Endometrial microvascular endothelial cells (primary cell): ENCODE measurements at regions not wholly inside any gene's neighbourhood (a gene's known extent, or its start where the extent isn't known, plus 50 kb on each side); places are given as distances from the start of the nearest gene placed in this dataset.

Experiments
- in situ Hi-C: cut with HindIII; loops from 2 replicates; pipeline ENCODE4 v1.10.0; 2017; ENCODE audit warnings: low sequenced_read_pairs, low pct_unique_long_range_greater_than_20kb; ENCODE audit errors: inconsistent ontology term

DNA sequence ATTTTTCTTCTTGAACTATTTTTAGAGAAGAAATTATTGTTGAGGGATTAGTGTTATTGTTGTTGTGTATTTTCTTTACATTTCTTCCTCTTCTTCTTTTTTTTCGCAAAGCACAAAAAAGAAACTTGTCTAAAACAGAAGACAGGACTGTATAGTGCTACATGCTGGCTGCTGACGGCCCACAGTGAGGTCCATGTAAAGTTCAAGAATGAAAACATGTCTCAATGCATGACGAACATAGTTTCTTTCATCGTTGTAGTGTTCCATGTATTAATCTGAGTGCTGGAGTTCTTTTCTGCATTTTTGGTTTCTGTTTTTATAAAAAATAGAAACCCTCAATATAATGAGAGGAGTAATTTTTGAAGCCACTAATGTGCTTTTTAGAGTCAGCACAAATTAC lies 462.9 kb upstream of the MARCKS start:
- in situ Hi-C loops = no loop called here

DNA sequence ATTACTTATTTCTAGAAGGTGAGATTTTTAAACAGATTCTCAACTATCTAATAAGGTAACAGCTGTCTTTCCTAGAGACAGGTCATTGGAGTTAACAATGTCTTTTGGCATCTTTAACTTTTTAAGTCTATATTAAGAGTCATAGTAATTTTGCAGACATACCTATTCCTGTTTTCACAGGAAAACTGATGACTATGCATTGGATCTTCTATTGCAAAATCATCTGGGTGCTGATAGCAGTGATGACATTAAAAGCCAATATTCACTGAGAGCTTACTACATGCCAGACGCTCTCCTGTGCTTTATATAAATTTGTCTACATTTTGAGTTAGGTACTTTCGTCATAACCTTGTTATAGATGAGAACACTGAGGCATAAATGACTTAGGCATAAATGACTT lies 462.4 kb upstream of the MARCKS start:
- in situ Hi-C loops = no loop called here

DNA sequence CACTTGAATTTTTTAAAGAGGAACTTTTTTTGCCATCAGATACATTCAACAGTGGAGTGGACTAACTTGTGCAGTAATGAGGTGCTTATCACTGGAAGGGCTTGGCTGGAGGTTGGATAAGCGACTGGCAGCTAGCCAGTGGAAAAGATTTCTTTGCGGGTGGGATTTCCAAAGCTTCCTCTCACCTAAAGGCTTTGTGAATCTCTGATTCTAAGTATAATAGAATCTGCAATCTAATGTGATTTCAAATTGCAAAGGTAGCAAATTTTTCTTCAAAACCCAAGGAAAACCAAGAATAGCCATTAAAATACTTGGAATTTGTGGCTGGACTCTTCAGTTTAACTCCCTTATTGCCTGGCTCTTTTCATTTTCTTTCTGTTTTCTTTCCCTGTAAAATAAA lies 460.4 kb upstream of the MARCKS start:
- in situ Hi-C loops = no loop called here

DNA sequence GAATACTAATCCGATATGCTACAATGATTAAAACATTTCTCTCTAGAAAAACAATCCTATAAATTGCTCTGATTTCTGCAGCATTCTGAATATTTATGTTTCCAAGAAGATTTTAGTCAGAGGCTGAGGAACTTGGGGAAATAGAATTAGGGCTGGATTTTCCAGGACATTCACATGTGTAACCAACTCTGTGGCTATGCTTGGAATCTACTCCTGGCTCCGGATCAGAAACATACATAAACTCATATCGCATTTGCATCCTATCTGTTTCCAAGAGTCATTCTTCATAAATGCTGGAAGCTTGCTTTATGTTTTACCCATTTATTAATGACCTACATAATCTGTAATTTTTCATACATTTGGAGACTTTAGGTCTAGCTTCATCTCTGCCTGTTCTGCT lies 459.9 kb upstream of the MARCKS start:
- in situ Hi-C loops = no loop called here

DNA sequence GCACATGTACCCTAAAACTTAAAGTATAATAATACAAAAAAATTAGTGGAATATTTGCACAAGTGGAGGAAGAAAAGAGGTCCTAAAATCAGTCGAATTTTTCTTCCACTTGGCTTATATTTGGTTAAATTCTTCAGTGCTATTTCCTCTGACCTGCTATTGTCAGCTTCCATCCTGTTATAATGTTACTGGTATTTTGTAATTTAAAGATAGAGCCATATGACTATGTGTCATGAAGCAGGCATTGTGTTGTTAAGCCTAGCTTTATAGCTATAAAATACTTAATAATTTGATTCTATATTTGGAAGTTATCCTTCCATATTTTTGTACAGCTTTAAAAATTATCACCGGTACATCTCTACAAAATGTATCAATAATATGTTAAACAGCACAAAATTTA lies 455.9 kb upstream of the MARCKS start:
- in situ Hi-C loops = no loop called here

DNA sequence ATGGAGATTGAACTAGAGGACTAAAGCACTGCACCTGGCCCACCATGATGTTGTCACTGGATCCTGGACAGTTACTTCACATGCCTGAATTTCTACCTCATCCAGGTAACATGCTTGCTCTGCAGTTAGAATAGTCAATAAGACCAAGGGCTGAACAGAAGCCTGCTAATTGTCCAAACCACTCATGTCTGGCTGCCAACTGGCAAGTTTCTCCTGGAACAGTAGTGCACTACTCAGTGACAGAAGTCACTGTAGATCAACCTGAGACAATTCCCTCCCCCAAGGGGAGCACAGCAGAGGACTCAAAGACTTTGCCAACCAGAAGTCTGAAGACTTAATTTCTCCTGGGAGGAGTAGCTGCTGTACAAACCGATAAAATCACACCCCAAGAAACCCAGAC lies 454.6 kb upstream of the MARCKS start:
- in situ Hi-C loops = no loop called here

DNA sequence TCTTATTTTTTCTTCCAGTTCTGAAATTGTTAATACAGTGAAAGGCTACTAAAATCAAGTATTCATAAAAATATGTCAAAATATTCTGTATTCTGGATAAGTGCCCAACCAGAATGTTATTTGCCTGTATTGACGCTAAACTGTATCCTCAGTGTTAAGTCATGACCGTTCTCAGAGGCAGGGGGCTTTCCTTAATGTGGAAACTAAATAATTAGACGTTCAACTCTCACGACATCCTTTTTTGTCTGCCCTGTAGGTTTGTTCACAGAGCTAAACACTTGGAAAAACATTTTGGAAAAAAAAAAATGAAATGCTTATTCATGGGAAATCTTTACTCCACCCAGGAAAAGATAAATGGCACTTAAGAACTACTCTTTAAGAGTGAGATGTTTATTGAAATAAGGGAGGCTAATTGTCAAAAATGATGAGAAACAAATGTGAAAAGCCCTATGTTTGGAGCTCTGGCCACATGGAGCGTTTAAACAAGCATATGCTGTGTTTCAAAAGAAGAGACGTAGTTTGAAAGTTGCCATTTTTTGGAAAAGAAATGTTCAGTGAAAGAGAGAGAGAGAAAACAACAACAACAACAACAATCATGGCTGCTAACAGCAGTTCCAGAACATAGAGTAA lies 453.1 kb upstream of the MARCKS start:
- in situ Hi-C loops = no loop called here

DNA sequence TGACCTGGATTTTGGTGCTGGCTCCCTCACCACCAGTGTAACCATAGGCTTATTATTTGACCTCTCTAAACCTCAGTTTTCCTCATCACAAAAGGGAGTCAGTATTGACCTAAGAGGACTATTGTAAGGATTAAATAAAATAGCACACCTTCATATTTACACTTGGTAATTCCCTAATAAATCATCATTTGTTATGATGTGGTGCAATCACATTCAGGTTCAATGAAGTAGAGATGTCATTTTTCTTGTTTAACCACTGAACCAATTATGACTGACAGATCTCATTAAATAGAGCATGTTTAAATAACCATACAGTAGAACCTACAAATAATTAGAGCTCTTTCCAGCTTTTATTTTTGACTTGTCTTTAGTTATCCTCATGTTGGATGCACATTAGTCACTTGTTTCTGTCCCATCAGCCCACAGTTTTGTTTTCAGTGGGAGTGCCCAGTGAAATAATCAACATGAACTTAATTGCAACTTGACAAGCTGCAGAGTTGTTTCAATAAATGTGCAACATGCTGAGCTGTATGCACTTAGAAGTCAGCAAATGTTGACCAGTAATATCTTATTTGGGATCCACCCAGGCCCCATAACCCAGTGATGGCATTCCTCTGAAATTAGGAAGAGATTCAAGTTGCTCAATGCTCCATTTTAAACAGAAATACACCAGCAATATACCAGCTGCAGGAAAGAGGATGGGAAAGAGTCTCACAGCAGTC lies 451.7 kb upstream of the MARCKS start:
- in situ Hi-C loops = no loop called here

DNA sequence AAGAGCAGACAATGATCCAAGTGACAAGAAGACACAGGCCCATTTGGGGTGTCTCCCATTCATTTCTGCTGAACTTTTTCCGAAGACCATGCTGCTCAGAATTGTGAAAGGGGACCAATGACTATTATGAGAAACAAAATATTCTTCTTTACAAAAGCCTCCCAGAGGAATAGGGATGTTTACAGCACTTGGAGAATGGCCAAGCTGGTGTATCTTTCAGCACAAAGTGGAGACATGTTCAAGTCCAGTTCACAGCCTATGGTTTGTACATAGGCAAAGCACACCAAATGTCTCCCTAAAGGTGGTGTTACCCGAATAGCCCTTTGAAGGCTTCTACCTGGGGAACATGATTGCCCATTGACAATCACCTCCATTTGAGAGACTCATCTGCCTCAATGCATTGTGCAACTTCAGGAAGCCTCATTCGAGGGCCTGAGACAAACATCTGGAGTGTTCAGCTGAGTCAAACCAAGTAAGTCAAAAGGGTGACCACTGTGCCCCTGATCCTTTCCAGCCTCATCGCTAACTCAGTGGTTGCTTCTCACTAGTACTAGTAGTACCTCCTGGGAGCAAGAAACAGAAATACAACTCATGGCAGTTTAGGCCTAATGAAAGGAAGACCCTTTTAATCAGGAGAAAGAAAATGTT lies 451.0 kb upstream of the MARCKS start:
- in situ Hi-C loops = no loop called here

DNA sequence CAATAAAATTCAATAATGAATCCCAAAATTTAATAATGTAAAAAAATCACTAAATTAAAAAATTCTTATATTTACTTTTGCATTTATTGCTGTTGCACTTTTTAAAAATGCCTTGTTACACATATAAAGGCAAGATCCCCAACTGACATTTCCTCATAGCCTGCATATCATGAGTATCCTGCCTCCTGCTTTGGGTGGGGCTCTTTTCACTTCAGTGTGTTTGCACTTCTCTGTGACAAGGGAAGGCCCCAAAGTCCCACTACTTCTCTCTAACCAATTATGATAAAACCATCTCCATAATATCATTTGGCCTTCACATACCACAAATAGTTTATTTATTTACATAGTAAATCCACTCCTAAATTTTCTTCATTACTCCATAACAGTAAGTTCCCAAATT lies 446.1 kb upstream of the MARCKS start:
- in situ Hi-C loops = no loop called here

DNA sequence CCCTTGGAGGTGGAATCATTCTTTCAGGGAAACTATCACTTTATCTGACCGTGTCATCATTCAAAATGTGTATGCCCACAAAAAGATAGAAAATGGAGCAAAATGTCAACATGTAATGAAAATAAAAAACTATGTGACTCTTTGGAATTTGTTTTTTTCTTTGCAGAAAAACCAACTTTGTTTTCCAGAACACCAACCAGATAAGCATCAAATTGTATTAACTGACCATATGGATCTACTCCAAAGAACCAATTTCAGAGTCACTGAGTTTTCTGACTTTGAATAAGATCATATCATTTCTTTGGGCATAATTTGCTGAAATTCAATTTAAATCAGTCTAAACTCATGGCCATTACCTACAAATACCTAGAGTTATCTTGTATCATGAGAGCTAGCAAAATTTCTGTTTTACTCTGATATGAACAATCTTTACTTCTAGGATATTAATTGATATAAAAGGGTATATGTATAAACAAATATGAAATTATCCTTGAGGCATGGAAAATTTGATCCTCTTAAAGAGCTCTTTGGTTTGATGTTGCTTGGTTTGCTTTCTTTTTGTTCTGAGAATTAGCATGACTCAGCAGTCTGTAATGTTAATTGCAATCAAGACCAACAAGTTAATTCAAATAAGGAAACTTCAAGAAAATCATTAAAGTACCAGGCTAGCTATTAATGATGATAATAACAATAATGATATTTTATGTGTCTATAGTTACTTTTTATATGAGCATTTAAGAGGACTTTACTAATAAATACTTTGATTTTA lies 444.4 kb upstream of the MARCKS start:
- in situ Hi-C loops = no loop called here

DNA sequence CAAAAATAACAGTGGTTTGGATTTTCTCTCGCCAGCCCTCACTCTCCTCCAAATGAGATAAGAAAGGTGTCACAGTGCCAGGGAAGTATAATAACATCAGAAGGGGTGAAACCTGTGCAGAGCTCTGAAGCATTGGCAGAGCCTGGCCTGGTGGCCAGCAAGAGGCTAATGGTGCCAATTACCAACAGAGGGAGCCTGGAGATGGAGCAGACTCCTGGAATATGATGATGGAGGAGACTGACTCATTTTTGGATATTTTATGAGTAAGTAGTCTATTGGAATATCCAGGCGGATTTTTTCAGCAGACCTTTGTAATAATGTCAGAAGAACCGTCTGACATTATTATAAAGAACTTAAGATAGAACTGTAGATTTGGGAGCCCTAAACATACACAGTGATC lies 442.6 kb upstream of the MARCKS start:
- in situ Hi-C loops = no loop called here

DNA sequence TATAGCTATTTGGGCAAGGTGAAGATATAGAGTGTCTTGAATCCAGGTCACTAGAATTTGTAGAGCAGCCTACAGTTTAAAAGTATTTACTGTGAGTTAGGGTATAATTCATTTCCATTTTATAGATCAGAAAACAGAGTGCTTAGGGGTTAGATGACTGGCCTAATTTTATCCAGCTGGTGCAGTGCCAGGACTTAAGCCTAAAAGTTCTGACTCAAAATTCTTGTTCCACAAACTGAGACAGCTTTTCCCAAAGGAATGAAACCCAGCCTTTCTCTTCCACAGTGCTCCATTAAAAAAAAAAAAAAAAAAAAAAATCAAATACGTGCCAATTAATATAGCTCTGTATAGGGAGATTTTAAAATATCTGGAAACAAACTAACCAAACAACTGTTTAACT lies 441.0 kb upstream of the MARCKS start:
- in situ Hi-C loops = no loop called here

DNA sequence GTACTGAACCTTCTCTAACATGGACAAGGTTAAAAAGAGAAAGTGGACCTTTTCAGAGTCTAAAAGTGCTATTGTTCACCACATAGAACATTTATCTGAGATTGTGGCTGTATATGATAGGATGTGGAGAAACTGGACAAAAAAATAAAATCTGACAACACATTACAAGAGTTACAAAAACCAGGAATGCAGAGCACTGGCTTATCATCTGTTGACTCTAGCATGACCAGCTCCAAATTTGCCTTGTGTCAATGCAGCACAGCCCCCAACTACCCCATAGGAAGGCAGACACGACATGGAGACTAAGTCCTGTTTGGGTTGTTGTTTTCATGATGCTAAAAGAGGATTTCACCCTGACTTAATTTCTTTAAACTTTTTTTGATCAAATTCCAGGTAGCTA lies 436.9 kb upstream of the MARCKS start:
- in situ Hi-C loops = no loop called here

DNA sequence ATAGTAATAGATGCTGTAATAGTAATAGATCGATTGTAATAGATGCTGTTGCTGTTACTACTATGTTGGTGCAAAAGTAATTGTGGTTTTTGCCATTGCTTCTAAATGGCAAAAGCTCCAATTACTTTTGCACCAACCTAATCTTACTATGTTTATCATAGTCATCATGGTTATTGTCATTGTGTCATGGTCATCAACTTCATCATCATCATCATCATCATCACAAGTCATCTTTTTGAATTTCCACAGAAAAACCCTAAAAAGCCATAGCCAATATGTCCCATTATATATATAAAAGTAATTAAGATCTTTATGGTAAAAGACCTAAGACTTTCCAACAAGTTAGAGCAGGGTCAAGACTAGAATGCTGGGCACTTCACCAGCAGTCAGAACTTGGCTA lies 435.1 kb upstream of the MARCKS start:
- in situ Hi-C loops = no loop called here

DNA sequence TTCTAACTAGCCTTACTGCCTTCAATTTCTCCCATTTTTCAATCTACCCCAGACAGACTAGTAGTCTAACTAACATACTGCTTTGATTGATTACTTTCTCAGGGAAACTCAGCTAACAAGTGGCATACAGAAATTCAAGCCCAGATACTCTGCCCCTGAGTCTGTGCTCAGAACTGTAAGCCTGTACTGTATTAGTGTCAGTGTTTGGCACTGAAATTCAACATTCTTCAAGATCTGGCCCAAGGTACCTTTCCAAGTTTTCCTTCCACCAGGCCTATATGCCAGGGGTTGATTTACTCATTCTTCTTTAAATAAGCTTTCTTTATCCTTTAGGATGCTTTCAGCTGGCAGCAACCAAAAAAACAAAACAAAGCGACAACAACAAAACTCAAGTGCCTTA lies 433.2 kb upstream of the MARCKS start:
- in situ Hi-C loops = no loop called here

DNA sequence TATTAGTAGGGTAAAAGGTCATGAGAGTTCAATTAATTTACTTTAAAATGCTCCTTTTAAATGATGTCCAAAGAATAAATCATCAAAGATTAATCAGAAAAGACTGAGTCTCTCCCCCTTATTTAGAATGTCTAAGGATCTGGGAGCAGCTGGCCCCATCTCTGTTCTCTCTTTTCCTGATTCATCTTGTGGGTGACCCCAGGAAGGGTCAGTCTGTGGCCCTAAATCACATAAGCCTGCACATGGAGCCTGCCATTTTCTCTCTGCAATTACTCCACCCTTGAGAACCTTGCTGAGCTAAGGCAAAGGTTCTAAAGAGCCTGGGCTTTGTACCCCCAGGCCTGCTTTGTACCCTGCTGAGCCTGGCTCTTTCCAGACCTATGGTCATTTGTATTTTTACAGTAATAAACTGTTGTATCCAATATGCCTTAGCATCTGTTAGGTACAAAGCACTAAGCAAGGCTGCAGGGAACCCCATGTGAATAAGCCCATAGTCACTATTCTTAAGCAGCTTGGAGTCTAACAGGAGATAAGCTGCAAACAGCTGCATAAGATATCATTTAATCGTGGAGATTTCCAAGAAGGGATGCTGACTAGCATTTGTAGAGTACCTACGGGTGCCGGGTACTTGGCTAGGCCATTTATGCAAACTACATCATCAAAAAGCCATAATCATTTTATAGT lies 431.0 kb upstream of the MARCKS start:
- in situ Hi-C loops = no loop called here

DNA sequence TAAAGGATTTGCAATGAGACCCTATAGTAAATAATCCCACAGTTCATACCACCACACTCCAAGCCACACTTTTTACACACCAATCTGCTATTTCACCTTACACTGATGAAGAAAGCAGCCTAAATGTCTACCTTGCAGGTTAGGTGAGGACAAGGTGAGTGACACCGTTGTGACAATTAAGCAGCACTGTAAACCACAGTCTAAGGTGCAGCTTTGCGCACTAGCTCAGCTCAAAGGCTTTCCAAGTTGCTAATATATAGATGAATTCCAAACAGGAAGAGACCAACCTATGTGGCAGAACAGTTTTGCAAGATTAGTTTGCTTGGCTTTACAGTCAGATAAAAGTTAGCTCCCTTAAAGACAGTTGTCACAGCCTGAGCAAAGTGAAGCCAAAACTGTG lies 429.5 kb upstream of the MARCKS start:
- in situ Hi-C loops = no loop called here

DNA sequence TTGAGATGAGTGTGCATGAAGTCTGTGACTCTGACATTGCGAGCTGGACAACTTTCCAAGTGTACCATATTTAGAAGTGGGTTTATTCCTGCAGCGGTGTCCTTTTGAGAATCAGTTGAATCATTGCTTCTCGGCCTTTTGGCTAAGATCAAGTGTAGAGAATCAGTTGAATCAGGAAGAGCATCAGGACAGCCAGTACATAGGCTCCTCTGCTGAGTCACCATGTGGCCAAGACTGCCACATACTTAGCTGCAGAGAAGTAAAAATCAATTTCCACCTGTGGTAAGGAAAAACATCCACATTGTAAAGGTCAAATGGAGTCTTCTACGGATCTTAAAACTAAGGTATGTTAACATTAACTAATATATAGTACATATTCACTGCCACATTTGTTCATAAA lies 428.4 kb upstream of the MARCKS start:
- in situ Hi-C loops = no loop called here
